ENCODE measurements at regions not wholly inside any gene's neighbourhood (a gene's known extent, or its start where the extent isn't known, plus 50 kb on each side); places are given as distances from the start of the nearest gene placed in this dataset.
"Not testable (repeated sequence)": the region's sequence is repeated elsewhere in the genome, so short reads cannot be mapped to it uniquely, and the experiment has no call there.

DNA sequence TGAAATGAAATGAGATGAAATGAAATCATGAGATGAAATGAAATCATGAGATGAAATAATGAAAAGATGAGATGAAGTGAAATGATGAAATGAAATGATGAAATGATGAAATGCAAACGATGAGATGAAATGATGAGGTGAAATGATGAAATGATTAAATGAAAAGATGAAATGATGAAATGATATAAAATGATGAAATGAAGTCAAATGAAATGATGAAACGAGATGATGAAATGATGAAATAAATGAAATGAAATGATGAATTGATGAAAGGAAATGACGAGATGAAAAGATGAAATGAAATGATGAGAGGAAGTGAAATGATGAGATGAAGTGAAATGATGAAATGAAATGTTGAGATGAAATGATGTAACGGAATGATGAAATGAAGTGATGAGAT, 595.6 kb downstream of the TP53TG3F start:
- no peaks in the 10 kb centered on the region for H3K9me3 ChIP-seq (replicated peaks)
- no peak overlapping the region for H3K4me3 ChIP-seq
- H3K27ac ChIP-seq = no peak overlapping the region
- no peak for DNase-seq
- no peaks in the 10 kb centered on the region for H3K27me3 ChIP-seq
- no peaks in the 10 kb centered on the region for H3K36me3 ChIP-seq
- no peaks in the 10 kb centered on the region for H3K4me1 ChIP-seq

DNA sequence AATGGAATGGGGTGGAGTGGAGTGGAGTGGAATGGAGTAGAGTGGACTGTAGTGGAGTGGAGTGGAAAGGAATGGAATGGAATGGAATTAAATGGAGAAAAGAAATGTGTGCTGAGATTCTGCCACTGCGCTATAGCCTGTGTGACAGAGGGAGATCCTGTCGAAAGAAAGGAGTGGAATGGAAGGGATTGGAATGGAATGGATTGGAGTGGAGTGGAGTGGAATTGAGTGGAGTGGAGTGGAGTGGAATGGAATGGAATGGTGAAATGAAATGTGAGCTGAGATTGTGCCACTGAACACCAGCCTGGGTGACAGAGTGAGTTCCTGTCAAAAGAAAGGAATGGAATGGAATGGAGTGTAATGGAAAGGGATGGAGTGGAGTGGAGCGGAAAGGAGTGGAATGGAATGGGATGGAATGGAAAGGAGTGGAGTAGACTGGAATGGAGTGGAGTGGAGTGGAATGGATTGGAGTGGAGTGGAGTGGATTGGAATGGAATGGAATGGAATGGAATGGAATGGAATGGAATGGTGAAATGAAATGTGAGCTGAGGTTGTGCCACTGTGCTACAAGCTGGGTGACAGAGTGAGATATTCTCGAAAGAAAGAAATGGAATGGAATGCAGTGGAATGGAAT, 603.3 kb downstream of the TP53TG3F start:
- H3K27me3 ChIP-seq; H3K27ac ChIP-seq; H3K9me3 ChIP-seq (replicated peaks); H3K36me3 ChIP-seq; H3K4me1 ChIP-seq; H3K4me3 ChIP-seq: not testable (repeated sequence)
- DNase-seq = peak in 1 of 2 experiments; percentile 1

DNA sequence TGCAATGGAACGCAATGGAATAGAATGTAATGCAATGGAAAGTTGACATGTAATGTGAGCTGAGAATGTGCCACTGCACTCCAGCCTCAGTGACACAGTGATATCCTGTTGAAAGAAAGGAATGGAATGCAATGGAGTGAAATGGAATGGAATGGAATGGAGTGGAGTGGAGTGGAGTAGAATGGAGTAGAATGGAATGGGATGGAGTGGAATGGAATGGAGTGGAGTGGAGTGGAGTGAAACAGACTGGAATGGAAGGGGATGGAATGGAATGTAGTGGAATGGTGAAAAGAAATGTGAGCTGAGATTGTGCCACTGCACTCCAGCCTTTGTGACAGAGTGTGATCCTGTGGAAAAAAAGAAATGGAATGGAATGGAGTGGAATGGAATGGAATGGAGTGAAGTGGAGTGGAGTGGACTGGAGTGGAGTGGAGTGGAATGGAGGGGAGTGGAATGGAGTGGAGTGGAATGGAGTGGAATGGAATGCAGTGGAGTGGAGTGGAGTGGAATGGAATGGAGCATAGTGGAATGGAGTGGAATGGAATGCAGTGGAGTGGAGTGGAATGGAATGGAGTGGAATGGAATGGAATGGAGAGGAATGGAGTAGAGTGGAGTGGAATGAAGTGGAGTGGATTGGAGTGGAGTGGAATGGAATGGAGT, 604.2 kb downstream of the TP53TG3F start:
- H3K27ac ChIP-seq; H3K9me3 ChIP-seq (replicated peaks); H3K36me3 ChIP-seq; H3K4me3 ChIP-seq; DNase-seq; H3K27me3 ChIP-seq; H3K4me1 ChIP-seq: not testable (repeated sequence)

DNA sequence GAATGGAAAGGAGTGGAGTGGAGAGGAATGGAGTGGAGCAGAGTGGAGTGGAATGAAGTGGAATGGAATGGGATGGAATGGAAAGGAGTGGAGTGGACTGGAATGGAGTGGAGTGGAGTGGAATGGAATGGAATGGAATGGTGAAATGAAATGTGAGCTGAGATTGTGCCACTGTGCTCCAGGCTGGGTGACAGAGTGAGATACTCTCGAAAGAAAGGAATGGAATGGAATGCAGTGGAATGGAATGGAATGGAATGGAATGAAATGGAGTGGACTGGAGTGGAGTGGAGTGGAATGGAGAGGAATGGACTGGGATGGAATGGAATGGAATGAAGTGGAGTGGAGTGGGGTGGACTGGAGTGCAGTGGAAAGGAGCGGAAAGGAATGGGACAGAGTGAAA, 605.2 kb downstream of the TP53TG3F start:
- H3K27me3 ChIP-seq; H3K36me3 ChIP-seq; H3K9me3 ChIP-seq (replicated peaks); H3K4me3 ChIP-seq; H3K27ac ChIP-seq; DNase-seq; H3K4me1 ChIP-seq: not testable (repeated sequence)

DNA sequence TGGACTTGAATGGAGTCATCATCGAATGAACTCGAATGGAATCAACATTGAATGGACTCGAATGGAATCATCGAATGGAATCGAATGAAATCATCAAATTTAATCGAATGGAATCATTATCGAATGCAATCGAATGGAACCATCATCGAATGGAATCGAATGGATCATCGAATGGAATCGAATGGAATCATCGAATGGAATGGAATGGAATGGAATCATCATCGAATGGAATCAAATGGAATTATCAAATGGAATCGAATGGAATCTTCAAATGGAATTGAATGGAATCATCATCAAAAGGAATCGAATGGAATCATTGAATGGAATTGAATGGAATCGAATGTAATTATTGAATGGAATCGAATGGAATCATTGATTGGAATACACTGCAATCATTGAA, 610.3 kb downstream of the TP53TG3F start:
- H3K36me3 ChIP-seq; H3K27ac ChIP-seq; H3K27me3 ChIP-seq; H3K9me3 ChIP-seq (replicated peaks); H3K4me1 ChIP-seq; DNase-seq; H3K4me3 ChIP-seq: not testable (repeated sequence)

DNA sequence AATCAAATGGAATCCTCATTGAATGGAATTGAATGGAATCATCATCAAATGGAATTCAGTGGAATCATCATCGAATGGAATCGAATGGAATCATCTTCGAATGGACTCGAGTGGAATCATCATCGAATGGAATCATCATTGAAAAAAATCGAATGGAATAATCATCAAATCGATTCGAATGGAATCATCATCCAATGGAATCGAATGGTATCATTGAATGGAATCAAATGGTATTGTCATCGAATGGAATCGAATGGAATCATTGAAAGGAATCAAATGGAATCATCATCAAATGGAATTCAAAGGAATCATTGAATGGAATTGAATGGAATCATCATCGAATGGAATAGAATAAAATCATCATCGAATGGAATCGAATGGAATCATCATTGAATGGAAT, 619.3 kb downstream of the TP53TG3F start:
- Histone ChIP-seq H3K4me1 (no peaks in the 10 kb centered on the region), H3K9me3 (replicated peaks) (no peaks in the 10 kb centered on the region), H3K36me3 (no peaks in the 10 kb centered on the region), H3K27ac (no peak overlapping the region), H3K4me3 (no peak overlapping the region), H3K27me3 (no peaks in the 10 kb centered on the region)
- peak in 1 of 2 experiments; percentile 1 for DNase-seq

DNA sequence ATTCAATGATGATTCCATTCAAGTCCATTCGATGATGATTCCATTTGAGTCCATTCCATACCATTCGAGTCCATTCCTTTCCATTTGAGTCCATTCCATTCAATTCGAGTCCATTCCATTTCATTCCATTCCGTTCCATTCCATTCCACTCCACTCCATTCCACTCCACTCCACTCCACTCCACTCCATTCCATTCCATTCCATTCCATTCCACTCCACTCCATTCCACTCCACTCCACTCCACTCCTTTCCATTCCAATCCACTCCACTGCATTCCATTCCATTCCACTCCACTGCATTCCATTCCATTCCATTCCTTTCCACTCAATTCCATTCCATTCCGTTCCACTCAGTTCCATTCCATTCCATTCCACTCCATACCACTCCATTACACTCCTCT, 625.6 kb downstream of the TP53TG3F start:
- H3K4me3 ChIP-seq; H3K27ac ChIP-seq; H3K9me3 ChIP-seq (replicated peaks); DNase-seq; H3K4me1 ChIP-seq; H3K27me3 ChIP-seq; H3K36me3 ChIP-seq: not testable (repeated sequence)

DNA sequence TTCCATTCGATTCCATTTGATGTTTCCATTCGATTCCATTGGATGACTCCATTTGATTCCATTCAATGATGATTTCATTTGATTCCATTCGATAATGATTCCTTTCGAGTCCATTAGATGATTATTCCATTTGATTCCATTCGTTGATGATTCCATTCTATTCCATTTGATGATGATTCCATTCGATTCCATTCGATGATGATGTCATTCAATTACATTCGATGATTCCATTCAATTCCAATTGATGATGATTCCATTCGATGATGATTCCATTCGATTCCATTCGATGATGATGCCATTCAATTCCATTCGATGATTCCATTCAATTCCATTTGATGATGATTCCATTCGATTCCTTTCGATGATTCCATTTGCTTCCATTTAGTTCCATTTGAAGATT, 635.6 kb downstream of the TP53TG3F start:
- H3K27ac ChIP-seq; H3K9me3 ChIP-seq (replicated peaks); H3K4me1 ChIP-seq; DNase-seq; H3K27me3 ChIP-seq; H3K36me3 ChIP-seq; H3K4me3 ChIP-seq: not testable (repeated sequence)

DNA sequence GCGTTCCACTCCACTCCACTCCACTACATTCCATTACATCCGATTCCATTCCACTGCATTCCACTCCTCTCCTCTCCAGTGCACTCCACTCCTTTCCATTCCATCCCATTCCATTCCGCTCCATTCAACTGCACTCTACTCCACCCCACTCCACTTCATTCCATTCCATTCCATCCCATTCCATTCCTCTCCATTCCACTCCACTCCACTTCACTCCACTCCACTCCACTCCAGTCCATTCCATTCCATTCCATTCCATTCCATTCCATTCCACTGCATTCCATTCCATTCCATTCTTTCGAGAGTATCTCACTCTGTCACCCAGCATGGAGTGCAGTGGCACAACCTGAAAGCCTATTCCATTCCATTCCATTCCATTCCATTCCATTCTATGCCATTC, 637.5 kb downstream of the TP53TG3F start:
- not testable (repeated sequence) for DNase-seq; H3K36me3 ChIP-seq; H3K9me3 ChIP-seq (replicated peaks); H3K27me3 ChIP-seq; H3K27ac ChIP-seq; H3K4me3 ChIP-seq; H3K4me1 ChIP-seq

DNA sequence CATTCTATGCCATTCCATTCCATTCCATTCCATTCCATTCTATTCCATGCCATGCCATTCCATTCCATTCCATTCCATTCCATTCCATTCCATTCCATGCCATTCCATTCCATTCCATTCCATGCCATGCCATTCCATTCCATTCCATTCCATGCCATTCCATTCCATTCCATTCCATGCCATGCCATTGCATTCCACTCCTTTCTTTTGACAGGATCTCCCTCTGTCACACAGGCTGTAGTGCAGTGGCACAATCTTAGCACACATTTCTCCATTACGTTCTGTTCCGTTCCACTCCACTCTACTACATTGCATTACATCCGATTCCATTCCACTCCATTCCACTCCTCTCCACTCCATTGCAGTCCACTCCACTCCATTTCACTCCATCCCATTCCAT, 637.9 kb downstream of the TP53TG3F start:
- not testable (repeated sequence) for DNase-seq; H3K27ac ChIP-seq; H3K36me3 ChIP-seq; H3K27me3 ChIP-seq; H3K4me1 ChIP-seq; H3K4me3 ChIP-seq; H3K9me3 ChIP-seq (replicated peaks)

DNA sequence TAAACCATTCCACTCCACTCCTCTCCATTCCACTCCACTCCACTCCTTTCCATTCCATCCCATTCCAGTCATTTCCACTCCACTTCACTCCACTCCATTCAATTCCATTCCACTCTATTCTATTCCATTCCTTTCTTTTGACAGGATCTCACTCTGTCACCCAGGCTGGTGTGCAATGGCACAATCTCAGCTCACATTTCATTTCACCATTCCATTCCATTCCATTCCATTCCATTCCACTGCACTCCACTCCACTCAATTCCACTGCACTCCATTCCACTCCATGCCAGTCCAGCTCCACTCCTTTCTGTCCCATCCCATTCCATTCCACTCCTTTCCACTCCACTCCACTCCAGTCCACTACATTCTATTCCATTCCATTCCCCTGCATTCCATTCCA, 638.6 kb downstream of the TP53TG3F start:
- H3K9me3 ChIP-seq (replicated peaks); H3K4me3 ChIP-seq; H3K27ac ChIP-seq; H3K4me1 ChIP-seq; H3K36me3 ChIP-seq; H3K27me3 ChIP-seq; DNase-seq: not testable (repeated sequence)

DNA sequence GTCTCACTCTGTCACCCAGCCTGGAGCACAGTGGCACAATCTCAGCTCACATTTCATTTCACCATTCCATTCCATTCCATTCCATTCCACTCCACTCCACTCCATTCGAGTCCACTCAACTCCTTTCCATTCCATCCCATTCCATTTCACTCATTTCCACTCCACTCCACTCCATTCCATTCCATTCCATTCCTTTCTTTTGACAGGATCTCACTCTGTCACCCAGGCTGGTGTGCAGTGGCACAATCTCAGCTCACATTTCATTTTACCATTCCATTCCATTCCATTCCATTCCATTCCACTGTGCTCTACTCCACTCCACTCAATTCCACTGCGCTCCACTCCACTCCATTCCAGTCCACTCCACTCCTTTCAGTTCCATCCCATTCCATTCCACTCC, 639.6 kb downstream of the TP53TG3F start:
- not testable (repeated sequence) for H3K9me3 ChIP-seq (replicated peaks); H3K27me3 ChIP-seq; H3K27ac ChIP-seq; H3K4me3 ChIP-seq; H3K36me3 ChIP-seq; H3K4me1 ChIP-seq; DNase-seq
